ENCODE measurements at regions not wholly inside any gene's neighbourhood (a gene's known extent, or its start where the extent isn't known, plus 50 kb on each side); places are given as distances from the start of the nearest gene placed in this dataset.

GRCh38 chr5:50929174-50929573 lies 262.7 kb downstream of the PARP8 start:
- no peaks in the 10 kb centered on the region for H3K9me3 ChIP-seq (ENCODE audit: control insufficient read depth, insufficient read depth, low read depth, low read length)
- no peak overlapping the region for H3K27ac ChIP-seq (ENCODE audit: low read depth, low read length)
- no peaks in the 10 kb centered on the region for H3K27me3 ChIP-seq (ENCODE audit: control insufficient read depth, insufficient read depth, low read length)
- no peaks in the 10 kb centered on the region for H3K4me1 ChIP-seq (ENCODE audit: control insufficient read depth, insufficient read depth, low read length)
- no peak overlapping the region for H3K4me3 ChIP-seq (ENCODE audit: low read depth, low read length)
- no peak overlapping the region for H3K9ac ChIP-seq (ENCODE audit: low read length)
- no peaks in the 10 kb centered on the region for H3K36me3 ChIP-seq (ENCODE audit: control insufficient read depth, insufficient read depth, low read length)

- no peaks in the 10 kb centered on the region for H3K9me3 ChIP-seq (ENCODE audit: control insufficient read depth, insufficient read depth, low read depth, low read length)
- no peak overlapping the region for H3K4me3 ChIP-seq (ENCODE audit: low read depth, low read length)
- H3K4me1 ChIP-seq (ENCODE audit: control insufficient read depth, insufficient read depth, low read length): no peaks in the 10 kb centered on the region
- H3K9ac ChIP-seq (ENCODE audit: low read length): no peak overlapping the region
- no peak overlapping the region for H3K27ac ChIP-seq (ENCODE audit: low read depth, low read length)
- H3K36me3 ChIP-seq (ENCODE audit: control insufficient read depth, insufficient read depth, low read length): no peaks in the 10 kb centered on the region
- no peaks in the 10 kb centered on the region for H3K27me3 ChIP-seq (ENCODE audit: control insufficient read depth, insufficient read depth, low read length)
These were observed 267.9 kb downstream of the PARP8 start for GRCh38 chr5:50934343-50934742.

GRCh38 chr5:50945139-50945538 lies 278.7 kb downstream of the PARP8 start:
- peaks cover 20% of the 10 kb centered on the region for H3K9me3 ChIP-seq (ENCODE audit: control insufficient read depth, insufficient read depth, low read depth, low read length)
- no peaks in the 10 kb centered on the region for H3K4me1 ChIP-seq (ENCODE audit: control insufficient read depth, insufficient read depth, low read length)
- H3K4me3 ChIP-seq (ENCODE audit: low read depth, low read length): no peak overlapping the region
- no peaks in the 10 kb centered on the region for H3K36me3 ChIP-seq (ENCODE audit: control insufficient read depth, insufficient read depth, low read length)
- no peak overlapping the region for H3K9ac ChIP-seq (ENCODE audit: low read length)
- no peak overlapping the region for H3K27ac ChIP-seq (ENCODE audit: low read depth, low read length)
- no peaks in the 10 kb centered on the region for H3K27me3 ChIP-seq (ENCODE audit: control insufficient read depth, insufficient read depth, low read length)

GRCh38 chr5:50947906-50948683 lies 281.7 kb downstream of the PARP8 start:
- Histone ChIP-seq H3K27me3 (ENCODE audit: control insufficient read depth, insufficient read depth, low read length) (no peaks in the 10 kb centered on the region), H3K27ac (ENCODE audit: low read depth, low read length) (no peak overlapping the region), H3K4me3 (ENCODE audit: low read depth, low read length) (no peak overlapping the region), H3K36me3 (ENCODE audit: control insufficient read depth, insufficient read depth, low read length) (no peaks in the 10 kb centered on the region), H3K9ac (ENCODE audit: low read length) (no peak overlapping the region), H3K4me1 (ENCODE audit: control insufficient read depth, insufficient read depth, low read length) (no peaks in the 10 kb centered on the region), H3K9me3 (ENCODE audit: control insufficient read depth, insufficient read depth, low read depth, low read length) (peaks cover 20% of the 10 kb centered on the region)

GRCh38 chr5:50953290-50953689 lies 286.9 kb downstream of the PARP8 start:
- no peak overlapping the region for H3K4me3 ChIP-seq (ENCODE audit: low read depth, low read length)
- no peaks in the 10 kb centered on the region for H3K4me1 ChIP-seq (ENCODE audit: control insufficient read depth, insufficient read depth, low read length)
- no peaks in the 10 kb centered on the region for H3K36me3 ChIP-seq (ENCODE audit: control insufficient read depth, insufficient read depth, low read length)
- no peak overlapping the region for H3K27ac ChIP-seq (ENCODE audit: low read depth, low read length)
- H3K27me3 ChIP-seq (ENCODE audit: control insufficient read depth, insufficient read depth, low read length): no peaks in the 10 kb centered on the region
- no peaks in the 10 kb centered on the region for H3K9me3 ChIP-seq (ENCODE audit: control insufficient read depth, insufficient read depth, low read depth, low read length)
- H3K9ac ChIP-seq (ENCODE audit: low read length): no peak overlapping the region

GRCh38 chr5:50958852-50959457 lies 292.5 kb downstream of the PARP8 start:
- H3K4me1 ChIP-seq (ENCODE audit: control insufficient read depth, insufficient read depth, low read length): peaks cover under 1% of the 10 kb centered on the region; the same call in 1 of the 2 replicates
- H3K9me3 ChIP-seq (ENCODE audit: control insufficient read depth, insufficient read depth, low read depth, low read length): no peaks in the 10 kb centered on the region
- no peaks in the 10 kb centered on the region for H3K36me3 ChIP-seq (ENCODE audit: control insufficient read depth, insufficient read depth, low read length)
- H3K27me3 ChIP-seq (ENCODE audit: control insufficient read depth, insufficient read depth, low read length): peaks cover 26% of the 10 kb centered on the region
- H3K9ac ChIP-seq (ENCODE audit: low read length): no peak overlapping the region
- H3K4me3 ChIP-seq (ENCODE audit: low read depth, low read length): no peak overlapping the region
- H3K27ac ChIP-seq (ENCODE audit: low read depth, low read length): no peak overlapping the region

GRCh38 chr5:50962934-50963872 lies 296.8 kb downstream of the PARP8 start:
- Histone ChIP-seq H3K36me3 (ENCODE audit: control insufficient read depth, insufficient read depth, low read length) (no peaks in the 10 kb centered on the region), H3K4me1 (ENCODE audit: control insufficient read depth, insufficient read depth, low read length) (peaks cover 31% of the 10 kb centered on the region), H3K27ac (ENCODE audit: low read depth, low read length) (no peak overlapping the region), H3K4me3 (ENCODE audit: low read depth, low read length) (peak overlapping the region; percentile 72), H3K27me3 (ENCODE audit: control insufficient read depth, insufficient read depth, low read length) (peaks cover 68% of the 10 kb centered on the region), H3K9ac (ENCODE audit: low read length) (no peak overlapping the region), H3K9me3 (ENCODE audit: control insufficient read depth, insufficient read depth, low read depth, low read length) (no peaks in the 10 kb centered on the region)

GRCh38 chr5:50963971-50964745 lies 297.7 kb downstream of the PARP8 start:
- Histone ChIP-seq H3K9me3 (ENCODE audit: control insufficient read depth, insufficient read depth, low read depth, low read length) (no peaks in the 10 kb centered on the region), H3K27me3 (ENCODE audit: control insufficient read depth, insufficient read depth, low read length) (peaks cover 78% of the 10 kb centered on the region), H3K27ac (ENCODE audit: low read depth, low read length) (no peak overlapping the region), H3K4me1 (ENCODE audit: control insufficient read depth, insufficient read depth, low read length) (peaks cover 39% of the 10 kb centered on the region), H3K36me3 (ENCODE audit: control insufficient read depth, insufficient read depth, low read length) (no peaks in the 10 kb centered on the region), H3K9ac (ENCODE audit: low read length) (no peak overlapping the region), H3K4me3 (ENCODE audit: low read depth, low read length) (peak overlapping the region; percentile 72)

- no peak overlapping the region for H3K27ac ChIP-seq (ENCODE audit: low read depth, low read length)
- H3K36me3 ChIP-seq (ENCODE audit: control insufficient read depth, insufficient read depth, low read length): no peaks in the 10 kb centered on the region
- peaks cover 86% of the 10 kb centered on the region for H3K27me3 ChIP-seq (ENCODE audit: control insufficient read depth, insufficient read depth, low read length)
- H3K4me3 ChIP-seq (ENCODE audit: low read depth, low read length): peak overlapping the region; percentile 77
- no peak overlapping the region for H3K9ac ChIP-seq (ENCODE audit: low read length)
- H3K4me1 ChIP-seq (ENCODE audit: control insufficient read depth, insufficient read depth, low read length): peaks cover 40% of the 10 kb centered on the region
- H3K9me3 ChIP-seq (ENCODE audit: control insufficient read depth, insufficient read depth, low read depth, low read length): no peaks in the 10 kb centered on the region
These were observed 298.6 kb downstream of the PARP8 start for GRCh38 chr5:50964746-50965653.
